NCI-H1105 (cell line): ENCODE measurements at regions not wholly inside any gene's neighbourhood (a gene's known extent, or its start where the extent isn't known, plus 50 kb on each side); places are given as distances from the start of the nearest gene placed in this dataset.

Experiments used
- DNase-seq: peaks from one replicate; lab custom pipeline; 2025; lab: John Stamatoyannopoulos, UW

- no peak for DNase-seq
These were observed 54.5 kb upstream of the HTR4 start for GRCh38 chr5:148708854-148709253.

- no peak for DNase-seq
These were observed 57.6 kb upstream of the HTR4 start for GRCh38 chr5:148711961-148712360.

GRCh38 chr5:148713735-148714508 lies 59.6 kb upstream of the HTR4 start:
- DNase-seq: no peak

- DNase-seq: no peak
These were observed 62.4 kb upstream of the HTR4 start for GRCh38 chr5:148716716-148717115.

- no peak for DNase-seq
These were observed 63.3 kb upstream of the HTR4 start for GRCh38 chr5:148717668-148718067.

- no peak for DNase-seq
These were observed 65.3 kb upstream of the HTR4 start for GRCh38 chr5:148719605-148720004.

GRCh38 chr5:148720257-148720656 lies 65.9 kb upstream of the HTR4 start:
- DNase-seq: no peak

- no peak for DNase-seq
These were observed 68.8 kb upstream of the HTR4 start for GRCh38 chr5:148723143-148723542.

- no peak for DNase-seq
These were observed 71.3 kb upstream of the HTR4 start for GRCh38 chr5:148725675-148726074.

- peak; percentile 7 for DNase-seq
These were observed 74.9 kb upstream of the HTR4 start for GRCh38 chr5:148729182-148729581.

GRCh38 chr5:148730270-148730669 lies 75.9 kb upstream of the HTR4 start:
- no peak for DNase-seq

GRCh38 chr5:148730942-148731898 lies 76.9 kb upstream of the HTR4 start:
- DNase-seq: peak; percentile 40

GRCh38 chr5:148732692-148733091 lies 78.4 kb upstream of the HTR4 start:
- DNase-seq: no peak

- DNase-seq: peak; percentile 37
These were observed 79.5 kb upstream of the HTR4 start for GRCh38 chr5:148733601-148734438.

- DNase-seq: no peak
These were observed 80.2 kb upstream of the HTR4 start for GRCh38 chr5:148734518-148734917.

- no peak for DNase-seq
These were observed 81.0 kb upstream of the HTR4 start for GRCh38 chr5:148735301-148735835.

- no peak for DNase-seq
These were observed 84.7 kb upstream of the HTR4 start for GRCh38 chr5:148739023-148739422.

- DNase-seq: no peak
These were observed 85.2 kb upstream of the HTR4 start for GRCh38 chr5:148739524-148739923.

- DNase-seq: no peak
These were observed 85.9 kb upstream of the HTR4 start for GRCh38 chr5:148740079-148740858.

- peak; percentile 7 for DNase-seq
These were observed 85.3 kb upstream of the ADRB2 start for GRCh38 chr5:148740966-148741742.
